Esophagus squamous epithelium (tissue), 5 donors: ENCODE measurements at regions not wholly inside any gene's neighbourhood (a gene's known extent, or its start where the extent isn't known, plus 50 kb on each side); places are given as distances from the start of the nearest gene placed in this dataset.

Experiments used
- DNase-seq: peaks from one replicate; lab custom pipeline; 2025; lab: John Stamatoyannopoulos, UW
- H3K27ac ChIP-seq, 4 donors: fragments of 200-600 bp; sonication (generic); one replicate each; pipeline ENCODE4 v1.5.1; 2016 to 2019; ENCODE audit warnings: mild to moderate bottlenecking in 1 of 4
- H3K27me3 ChIP-seq, 4 donors: fragments of 200-600 bp; sonication (generic); 1 replicate in 3 of 4; 2 replicates in 1 of 4; pipeline versions ENCODE4 v1.5.1 to v1.6.0; 2017 to 2021; ENCODE audit warnings: antibody characterized with exemption in 1 of 4
- H3K36me3 ChIP-seq, 3 donors: fragments of 200-600 bp; sonication (generic); one replicate each; pipeline ENCODE4 v1.5.1; 2016 to 2019
- H3K4me1 ChIP-seq, 3 donors: fragments of 200-600 bp; sonication (generic); one replicate each; pipeline ENCODE4 v1.5.1; 2017 to 2019
- H3K4me3 ChIP-seq, 4 donors: fragments of 200-600 bp; sonication (generic); 1 replicate in 3 of 4; 2 replicates in 1 of 4; pipeline ENCODE4 v1.5.1; 2016 to 2019; ENCODE audit warnings: mild to moderate bottlenecking in 2 of 4, moderate library complexity in 1 of 4
- H3K9me3 ChIP-seq, 3 donors: fragments of 200-600 bp; sonication (generic); one replicate each; pipeline ENCODE4 v1.5.1; 2016 to 2019
- CTCF ChIP-seq, 6 experiments: fragments of 450-650 bp in 4 of 6; fragments of 200-600 bp in 2 of 6; sonication (generic) in 2 of 6; IDR thresholded peaks; one replicate each; pipeline ENCODE4 v1.5.1; 2016 to 2019; ENCODE audit warnings: antibody characterized with exemption in 6 of 6, mild to moderate bottlenecking in 4 of 6, moderate library complexity in 4 of 6
- POLR2A ChIP-seq, 4 donors: fragments of 450-650 bp; IDR thresholded peaks; one replicate each; pipeline ENCODE4 v1.6.1; 2017; ENCODE audit warnings: antibody characterized with exemption in 4 of 4, mild to moderate bottlenecking in 4 of 4, moderate library complexity in 3 of 4
- WGBS, 2 donors: methylation state at CpG; one replicate each; pipeline ENCODE4 v1.1.5; 2018; 5-methylcytosine and 5-hydroxymethylcytosine counted together
- intact Hi-C: fragments of 100-400 bp; cut with DNase I; formaldehyde crosslinking; loops from one replicate; pipeline ENCODE4 v1.15.0; 2022
- donor health status: DM: yes; HTN: yes; CAD: no.

DNA sequence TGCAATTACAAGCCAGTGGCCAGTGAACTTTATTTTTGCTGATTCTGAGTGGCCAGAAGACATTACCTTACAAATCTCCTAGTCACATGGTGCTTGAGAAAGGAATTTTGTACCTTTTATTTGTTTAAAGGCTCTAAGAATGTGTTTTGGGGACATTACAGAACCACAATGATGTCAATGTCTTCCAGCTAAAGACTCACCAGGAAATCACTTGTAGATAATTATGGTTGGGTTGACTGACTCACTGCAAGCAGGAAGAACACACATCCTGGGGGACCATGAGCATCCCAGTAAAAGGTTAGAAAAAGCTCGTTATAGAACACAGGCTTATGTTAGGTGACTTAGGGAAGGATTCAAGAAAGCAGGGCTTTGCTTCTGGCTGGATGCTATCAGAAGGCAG, 119.4 kb upstream of the FAM9B start:
- intact Hi-C loops = no loop called here
- H3K4me1 ChIP-seq = no peaks in the 10 kb centered on the region
- no peak overlapping the region for H3K27ac ChIP-seq
- no peak for DNase-seq
- no peaks in the 10 kb centered on the region for H3K27me3 ChIP-seq
- no peak for TF ChIP-seq CTCF (IDR thresholded peaks at IDR 0.05)
- TF ChIP-seq POLR2A (IDR thresholded peaks at IDR 0.05) = no peak
- H3K36me3 ChIP-seq = no peaks in the 10 kb centered on the region
- no peak overlapping the region for H3K4me3 ChIP-seq
- 44 to 50% methylated on average over 1 of the region's 1 CpG for WGBS, 2 donors
- no peaks in the 10 kb centered on the region for H3K9me3 ChIP-seq

DNA sequence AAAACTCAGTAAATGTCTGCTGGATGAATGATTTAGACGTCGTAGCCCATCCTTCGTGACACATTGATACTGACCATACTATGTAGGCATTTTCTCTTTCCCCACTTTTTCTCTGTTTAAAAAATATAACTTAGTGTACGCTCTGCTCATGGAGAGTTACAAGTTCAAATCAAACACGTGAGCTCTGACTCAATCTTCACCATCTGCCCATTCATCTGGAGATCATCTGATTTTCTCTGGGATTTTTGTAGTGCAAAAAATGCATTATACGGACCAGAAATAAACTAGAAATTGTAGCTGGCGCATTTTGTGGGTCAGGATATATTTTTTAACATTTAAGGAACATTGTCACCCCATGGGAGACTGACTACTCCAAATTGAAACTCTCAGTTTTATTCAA, 124.7 kb upstream of the FAM9B start:
- TF ChIP-seq CTCF (IDR thresholded peaks at IDR 0.05) (no peak), POLR2A (IDR thresholded peaks at IDR 0.05) (no peak)
- WGBS, 2 donors = 85 to 90% methylated on average over 7 of the region's 7 CpGs
- DNase-seq = no peak

DNA sequence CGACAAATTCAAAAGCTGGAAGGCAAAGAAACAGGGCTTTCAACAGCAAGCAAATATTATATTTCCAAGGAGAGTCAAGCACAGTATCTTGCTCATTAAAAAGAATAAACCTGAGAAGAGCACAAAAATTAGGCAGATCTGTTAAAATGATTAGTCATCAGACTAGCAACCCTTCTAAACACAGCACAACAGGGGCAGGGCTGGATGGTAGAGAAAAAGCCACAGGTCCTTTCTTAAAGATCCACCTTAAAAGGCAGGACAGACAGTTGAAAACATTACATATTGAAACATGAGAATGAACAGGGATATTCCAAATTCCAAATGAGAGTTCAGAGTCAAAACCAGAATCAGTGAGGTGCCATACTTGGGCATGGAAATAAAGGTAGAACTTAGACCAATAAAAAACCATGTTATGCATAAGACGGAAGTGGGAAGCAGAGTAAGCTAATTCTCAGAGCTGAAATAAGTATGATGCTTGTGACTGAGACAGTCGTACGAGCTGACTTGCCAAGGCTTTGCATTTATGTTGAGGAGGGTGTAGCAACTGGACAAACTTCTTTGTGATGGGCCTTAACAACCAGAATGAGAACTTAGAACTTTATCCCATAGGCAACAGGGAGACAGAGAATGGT, 126.9 kb upstream of the FAM9B start:
- no peak for DNase-seq
- TF ChIP-seq POLR2A (IDR thresholded peaks at IDR 0.05) (no peak), CTCF (IDR thresholded peaks at IDR 0.05) (no peak)
- no peak overlapping the region for H3K27ac ChIP-seq
- H3K9me3 ChIP-seq = no peaks in the 10 kb centered on the region
- H3K4me1 ChIP-seq = no peaks in the 10 kb centered on the region
- WGBS, 2 donors = 75 to 89% methylated on average over 4 of the region's 4 CpGs
- H3K27me3 ChIP-seq = no peaks in the 10 kb centered on the region
- H3K36me3 ChIP-seq = no peaks in the 10 kb centered on the region
- H3K4me3 ChIP-seq = no peak overlapping the region
- intact Hi-C loops = no loop called here

More for the DNA sequence above, 124.7 kb upstream of the FAM9B start:
- intact Hi-C loops = no loop called here
- Histone ChIP-seq H3K27me3 (no peaks in the 10 kb centered on the region), H3K36me3 (no peaks in the 10 kb centered on the region), H3K9me3 (no peaks in the 10 kb centered on the region), H3K4me3 (no peak overlapping the region), H3K27ac (no peak overlapping the region), H3K4me1 (no peaks in the 10 kb centered on the region)

DNA sequence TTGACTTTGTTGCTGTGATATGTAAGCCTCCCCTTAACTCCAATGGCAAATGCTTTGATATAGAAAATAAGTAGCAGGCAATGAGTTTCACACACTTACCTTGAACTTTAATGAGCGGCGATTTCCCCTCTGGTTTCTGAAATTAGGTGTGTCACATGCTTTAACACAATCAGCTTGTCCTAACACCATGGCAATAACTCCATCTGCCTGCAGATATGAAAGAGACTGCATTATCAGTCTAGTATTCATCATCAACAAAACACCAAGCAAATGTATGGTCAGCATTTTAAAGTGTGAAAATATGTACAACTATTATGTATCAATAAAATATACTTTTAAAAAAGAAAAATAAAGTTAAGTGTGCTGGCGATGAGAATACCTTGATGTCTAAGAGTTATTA, 128.8 kb upstream of the FAM9B start:
- intact Hi-C loops = no loop called here

More for the DNA sequence above, 128.8 kb upstream of the FAM9B start:
- H3K4me1 ChIP-seq = no peaks in the 10 kb centered on the region
- DNase-seq = no peak
- H3K27me3 ChIP-seq = no peaks in the 10 kb centered on the region
- H3K4me3 ChIP-seq = no peak overlapping the region
- no peaks in the 10 kb centered on the region for H3K36me3 ChIP-seq
- H3K9me3 ChIP-seq = no peaks in the 10 kb centered on the region
- no peak overlapping the region for H3K27ac ChIP-seq
- TF ChIP-seq POLR2A (IDR thresholded peaks at IDR 0.05) (no peak), CTCF (IDR thresholded peaks at IDR 0.05) (no peak)
- 86 to 94% methylated on average over 3 of the region's 3 CpGs for WGBS, 2 donors
